Activated naive CD4-positive, alpha-beta T cell treated with anti-CD3 and anti-CD28 coated beads for 36 hours (primary cell): ENCODE measurements at regions not wholly inside any gene's neighbourhood (a gene's known extent, or its start where the extent isn't known, plus 50 kb on each side); places are given as distances from the start of the nearest gene placed in this dataset.

Experiments
- CTCF ChIA-PET: fragments of 350-600 bp; sonication (Branson Sonifier 250); formaldehyde crosslinking; loops from one replicate; lab custom pipeline; 2021; ENCODE audit warnings: antibody characterized with exemption; lab: Charles Lee
- DNase-seq: peaks from one replicate; pipeline ENCODE4 v3.0.0-alpha.2; 2020
- H3K27ac Mint-ChIP-seq: one replicate; pipeline ENCODE4 v1.8.0; 2021; ENCODE audit warnings: mild to moderate bottlenecking, mixed read lengths
- H3K27me3 Mint-ChIP-seq: one replicate; pipeline ENCODE4 v1.8.0; 2021; ENCODE audit warnings: low read depth, mixed read lengths
- H3K36me3 Mint-ChIP-seq: one replicate; pipeline ENCODE4 v1.8.0; 2021; ENCODE audit warnings: low read depth, mixed read lengths
- H3K4me1 Mint-ChIP-seq: one replicate; pipeline ENCODE4 v1.8.0; 2021; ENCODE audit warnings: low read depth, mixed read lengths
- H3K4me3 Mint-ChIP-seq: one replicate; pipeline ENCODE4 v1.8.0; 2021; ENCODE audit warnings: mild to moderate bottlenecking, moderate library complexity, mixed read lengths
- H3K9me3 Mint-ChIP-seq: one replicate; pipeline ENCODE4 v1.8.0; 2021; ENCODE audit warnings: mixed read lengths
- intact Hi-C: fragments of 100-400 bp; cut with micrococcal nuclease; formaldehyde crosslinking; loops from one replicate; pipeline ENCODE4 v1.15.1; 2023

DNA sequence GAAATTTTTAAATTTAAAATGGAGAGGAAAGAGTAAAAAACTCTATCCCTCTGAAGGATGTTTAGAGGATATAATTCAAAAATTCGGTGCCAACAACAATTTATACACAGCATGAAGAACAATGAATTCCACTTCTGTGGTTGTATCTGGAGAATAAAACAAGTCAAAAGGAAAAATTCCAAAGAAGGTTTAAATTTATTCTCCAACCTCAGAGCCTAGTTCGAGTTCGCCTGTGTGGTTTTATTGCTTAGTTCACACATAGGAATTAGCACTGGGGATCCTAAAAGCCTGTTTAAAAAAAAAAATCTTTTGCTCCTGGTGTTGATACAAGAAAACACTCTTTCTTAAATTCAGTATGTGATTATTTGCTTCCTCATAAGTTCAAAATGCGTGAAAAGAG, 79.2 kb downstream of the LLPH start:
- Mint-ChIP-seq H3K36me3 (no peaks in the 10 kb centered on the region), H3K9me3 (no peaks in the 10 kb centered on the region), H3K4me3 (no peak overlapping the region), H3K27ac (no peak overlapping the region), H3K4me1 (peaks cover 10% of the 10 kb centered on the region), H3K27me3 (peaks cover 17% of the 10 kb centered on the region)
- DNase-seq, result no peak
- CTCF ChIA-PET, result no interaction called here
- intact Hi-C loops, result no loop called here

DNA sequence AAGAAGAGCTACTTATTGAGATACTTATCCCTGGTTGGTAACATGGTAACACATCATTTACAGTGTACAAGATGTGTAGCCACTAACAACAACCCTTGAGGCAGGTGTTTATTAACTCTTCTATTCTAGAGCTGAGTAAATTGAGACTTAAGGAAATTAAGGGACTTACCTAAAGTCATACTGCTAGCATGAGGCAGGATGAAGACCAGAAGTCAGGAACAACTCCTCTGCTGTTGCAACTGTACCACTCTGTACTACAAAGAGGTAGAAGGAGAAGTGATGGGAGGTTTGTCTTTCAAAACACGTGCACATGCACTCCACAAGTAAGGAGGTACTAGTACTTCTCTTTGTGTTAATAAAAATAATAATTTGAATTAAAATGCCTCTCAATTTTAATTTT, 79.9 kb downstream of the LLPH start:
- intact Hi-C loops, result no loop called here
- Mint-ChIP-seq H3K4me3 (no peak overlapping the region), H3K36me3 (no peaks in the 10 kb centered on the region), H3K27ac (no peak overlapping the region), H3K4me1 (peaks cover 7% of the 10 kb centered on the region), H3K9me3 (no peaks in the 10 kb centered on the region), H3K27me3 (peaks cover 17% of the 10 kb centered on the region)
- no peak for DNase-seq
- CTCF ChIA-PET, result no interaction called here

DNA sequence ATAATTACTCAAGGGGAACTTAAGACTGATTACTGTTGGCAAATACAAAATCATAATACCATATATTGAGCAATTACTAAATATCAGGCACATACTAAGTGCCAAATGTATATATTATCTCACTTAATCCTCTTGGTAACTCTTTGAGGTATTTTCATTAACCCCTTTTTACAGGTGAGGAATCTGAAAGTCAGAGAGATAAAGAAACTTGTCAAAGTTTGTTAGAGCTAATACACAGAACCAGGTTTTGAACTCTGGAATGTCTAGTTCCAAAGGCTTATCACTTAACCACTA, 80.3 kb downstream of the LLPH start:
- Mint-ChIP-seq H3K27ac (no peak overlapping the region), H3K36me3 (no peaks in the 10 kb centered on the region), H3K27me3 (peaks cover 17% of the 10 kb centered on the region), H3K4me3 (no peak overlapping the region), H3K9me3 (no peaks in the 10 kb centered on the region), H3K4me1 (peaks cover 7% of the 10 kb centered on the region)
- intact Hi-C loops, result no loop called here
- DNase-seq, result no peak
- CTCF ChIA-PET, result no interaction called here

DNA sequence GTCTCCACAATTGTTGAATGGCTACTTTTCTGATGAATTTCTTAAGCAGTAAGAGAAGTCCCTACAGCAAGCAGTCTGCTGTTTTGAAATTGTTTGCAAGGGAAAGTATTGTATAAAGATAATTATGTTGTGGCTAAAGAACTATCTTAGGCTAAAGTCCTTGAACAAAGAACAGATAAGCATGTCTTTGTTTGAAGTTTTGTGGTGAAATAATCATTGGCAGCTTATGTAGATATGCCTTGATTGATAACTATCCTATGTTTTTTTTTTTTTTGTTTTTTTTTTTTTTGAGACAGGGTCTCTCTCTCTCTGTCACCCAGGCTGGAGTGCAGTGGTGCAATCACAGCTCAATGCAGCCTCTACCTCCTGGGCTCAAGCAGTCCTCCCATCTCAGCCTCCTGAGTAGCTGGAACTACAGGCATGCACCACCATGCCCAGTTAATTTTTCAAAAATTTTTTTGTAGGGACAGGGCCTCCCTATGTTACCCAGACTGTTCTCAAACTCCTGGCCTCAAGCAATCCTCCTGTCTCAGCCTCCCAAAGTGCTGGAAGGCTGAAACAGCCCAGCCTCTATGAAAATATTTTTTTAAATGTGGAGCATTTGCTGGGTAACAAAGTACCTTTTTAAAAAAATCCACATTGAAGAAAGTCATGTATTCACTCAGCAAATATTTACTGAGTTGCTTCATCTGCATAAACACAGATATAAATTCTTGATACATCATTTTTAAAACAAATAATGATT, 80.8 kb downstream of the LLPH start:
- H3K27me3 Mint-ChIP-seq, result peaks cover 14% of the 10 kb centered on the region
- no peak overlapping the region for H3K4me3 Mint-ChIP-seq
- CTCF ChIA-PET, result interaction anchor here (0.6 kb wide), 1 partner anchor 457 kb away, joined by 3 read pairs; no protein-coding TSS in a partner anchor
- DNase-seq, result no peak
- no peaks in the 10 kb centered on the region for H3K36me3 Mint-ChIP-seq
- peaks cover 7% of the 10 kb centered on the region for H3K4me1 Mint-ChIP-seq
- no peaks in the 10 kb centered on the region for H3K9me3 Mint-ChIP-seq
- intact Hi-C loops, result no loop called here
- H3K27ac Mint-ChIP-seq, result no peak overlapping the region

DNA sequence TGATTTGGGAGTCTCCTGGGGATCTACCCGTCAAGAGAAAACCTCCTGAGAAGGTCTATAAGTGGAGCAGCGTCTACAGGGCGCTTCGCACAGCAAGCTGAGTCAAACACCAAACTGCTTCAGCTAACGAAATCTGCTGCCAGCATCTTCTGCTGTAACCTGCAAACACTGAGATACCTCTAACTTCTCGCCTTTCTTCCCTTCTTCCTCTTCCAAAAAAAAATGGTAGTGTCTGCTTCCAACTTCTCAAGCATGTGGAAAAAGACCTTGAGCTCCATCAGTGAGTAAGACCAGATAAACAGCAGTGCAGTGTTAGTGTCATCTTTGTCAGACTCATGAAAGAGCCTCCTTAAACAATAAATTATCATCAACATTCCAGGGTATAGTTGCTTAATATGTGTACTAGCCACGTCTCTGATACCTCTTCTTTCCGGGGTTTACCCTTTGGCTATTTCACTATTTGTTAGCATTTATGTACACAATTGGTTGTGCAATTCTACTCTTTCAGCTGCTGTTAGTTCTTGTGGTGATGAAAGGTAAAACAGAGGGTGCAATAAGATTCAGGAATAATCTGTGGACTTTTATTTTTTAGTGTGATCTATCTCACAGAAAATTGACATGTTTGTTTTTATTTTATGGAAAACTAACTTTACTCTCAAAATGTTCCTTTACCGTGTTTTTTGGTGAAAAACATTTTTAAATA, 81.6 kb downstream of the LLPH start:
- H3K4me1 Mint-ChIP-seq, result peaks cover 7% of the 10 kb centered on the region
- DNase-seq, result no peak
- no peaks in the 10 kb centered on the region for H3K9me3 Mint-ChIP-seq
- no peak overlapping the region for H3K27ac Mint-ChIP-seq
- H3K4me3 Mint-ChIP-seq, result no peak overlapping the region
- intact Hi-C loops, result no loop called here
- peaks cover 11% of the 10 kb centered on the region for H3K27me3 Mint-ChIP-seq
- H3K36me3 Mint-ChIP-seq, result no peaks in the 10 kb centered on the region
- CTCF ChIA-PET, result interaction anchor here (0.6 kb wide), 1 partner anchor 457 kb away, joined by 3 read pairs; no protein-coding TSS in a partner anchor

DNA sequence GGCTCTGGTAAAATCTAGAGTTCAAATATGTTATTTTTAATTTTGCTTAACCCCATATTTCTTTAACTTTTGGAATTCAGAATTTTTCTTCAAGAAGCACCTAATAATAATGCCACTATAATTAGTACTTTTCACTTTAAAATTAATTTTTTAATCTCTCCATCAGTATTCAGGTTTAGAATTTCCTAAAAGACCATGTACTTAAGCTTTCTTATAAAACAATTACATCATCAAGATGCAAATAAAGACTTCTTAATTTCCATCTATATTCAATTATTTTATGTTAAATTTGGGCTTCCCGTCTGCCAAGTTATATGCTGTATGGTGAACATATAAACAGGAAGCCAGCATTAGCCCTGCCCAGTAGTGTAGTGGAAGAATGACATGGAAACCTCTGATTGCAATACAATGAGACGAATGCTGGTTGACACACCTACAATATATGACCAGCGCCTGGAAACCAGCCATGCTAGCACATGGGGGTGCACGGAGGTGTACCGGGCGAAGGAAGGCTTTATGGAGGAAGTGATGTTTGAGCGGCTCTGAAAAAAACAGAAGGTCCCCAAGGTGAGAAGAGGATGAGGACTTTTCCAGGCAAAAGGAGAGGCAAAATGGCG, 82.2 kb downstream of the LLPH start:
- intact Hi-C loops, result no loop called here
- H3K4me3 Mint-ChIP-seq, result no peak overlapping the region
- H3K4me1 Mint-ChIP-seq, result peaks cover 7% of the 10 kb centered on the region
- H3K36me3 Mint-ChIP-seq, result no peaks in the 10 kb centered on the region
- no peak for DNase-seq
- H3K27me3 Mint-ChIP-seq, result peaks cover 7% of the 10 kb centered on the region
- CTCF ChIA-PET, result no interaction called here
- no peaks in the 10 kb centered on the region for H3K9me3 Mint-ChIP-seq
- H3K27ac Mint-ChIP-seq, result no peak overlapping the region

DNA sequence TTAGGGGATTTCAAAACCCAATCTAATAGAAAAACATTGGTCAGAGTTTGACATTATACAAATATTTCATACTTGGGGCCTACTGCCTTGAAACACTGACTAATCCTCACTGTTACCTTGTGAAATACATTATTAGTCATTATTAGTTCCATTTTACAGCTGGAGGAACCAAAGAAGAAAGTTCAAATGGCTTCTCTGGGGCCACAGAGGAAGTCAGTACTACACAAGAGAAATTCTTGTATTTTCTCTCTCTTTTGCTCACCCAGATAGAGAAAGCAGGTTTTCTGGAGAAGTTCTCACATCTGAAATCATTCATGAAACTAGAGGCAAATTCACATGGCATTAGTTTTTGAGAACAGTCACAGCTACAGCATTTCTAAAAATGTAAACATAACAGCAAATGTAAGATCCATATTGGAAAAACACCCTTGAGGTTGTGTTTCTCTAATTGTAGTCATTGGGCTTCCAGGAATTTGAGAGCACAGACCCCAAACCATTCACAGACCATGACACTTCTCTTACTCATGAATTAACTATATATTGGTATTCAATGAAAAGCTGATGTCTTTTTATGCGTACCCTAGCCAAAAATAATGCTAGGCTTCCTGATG, 83.0 kb downstream of the LLPH start:
- H3K27ac Mint-ChIP-seq, result no peak overlapping the region
- no peak for DNase-seq
- peaks cover 7% of the 10 kb centered on the region for H3K4me1 Mint-ChIP-seq
- no peaks in the 10 kb centered on the region for H3K9me3 Mint-ChIP-seq
- H3K4me3 Mint-ChIP-seq, result no peak overlapping the region
- H3K27me3 Mint-ChIP-seq, result peaks cover 7% of the 10 kb centered on the region
- CTCF ChIA-PET, result no interaction called here
- intact Hi-C loops, result no loop called here
- no peaks in the 10 kb centered on the region for H3K36me3 Mint-ChIP-seq

DNA sequence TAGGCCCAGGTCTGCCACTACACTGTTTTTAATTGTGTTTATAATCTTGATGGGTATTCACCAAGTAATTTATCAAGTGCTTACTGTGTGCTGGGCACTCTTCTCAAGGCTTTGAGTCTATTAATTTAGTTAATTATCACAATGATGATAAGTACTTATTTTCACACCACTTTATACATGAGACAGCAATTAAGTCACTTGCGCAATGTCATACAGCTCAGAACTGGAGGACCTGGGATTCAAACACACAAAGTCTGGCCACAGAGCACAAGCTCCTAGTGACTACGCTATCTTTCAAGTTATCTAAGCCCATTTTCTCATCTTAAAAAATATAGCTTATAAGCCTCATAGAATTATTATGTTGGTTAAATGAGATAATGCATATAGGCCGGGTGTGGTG, 85.0 kb downstream of the LLPH start:
- Mint-ChIP-seq H3K36me3 (no peaks in the 10 kb centered on the region), H3K9me3 (no peaks in the 10 kb centered on the region), H3K27me3 (peaks cover 4% of the 10 kb centered on the region), H3K4me1 (peaks cover 7% of the 10 kb centered on the region), H3K4me3 (no peak overlapping the region), H3K27ac (no peak overlapping the region)
- no peak for DNase-seq
- CTCF ChIA-PET, result no interaction called here
- intact Hi-C loops, result no loop called here

DNA sequence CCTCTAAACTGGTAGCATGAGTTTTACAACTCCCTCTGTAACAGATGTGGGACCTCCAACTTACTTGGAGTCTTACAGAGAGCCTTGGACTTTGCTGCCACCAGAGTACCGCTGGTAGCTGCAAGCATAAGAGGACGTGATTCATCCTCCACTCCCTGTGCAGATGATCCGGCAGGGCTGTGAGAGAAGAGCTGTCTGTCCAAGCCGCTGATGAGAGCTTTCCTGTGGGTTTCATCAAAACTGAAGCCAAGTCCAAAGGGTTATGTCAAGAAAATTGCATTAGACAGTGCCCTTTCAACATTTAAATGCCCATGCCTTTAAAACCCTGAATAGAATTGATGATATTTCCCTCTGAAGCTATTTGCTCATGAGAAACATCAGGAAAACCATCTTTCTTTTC, 85.8 kb downstream of the LLPH start:
- no peak for DNase-seq
- Mint-ChIP-seq H3K27ac (no peak overlapping the region), H3K4me1 (peaks cover 7% of the 10 kb centered on the region), H3K27me3 (peaks cover 4% of the 10 kb centered on the region), H3K9me3 (no peaks in the 10 kb centered on the region), H3K36me3 (no peaks in the 10 kb centered on the region), H3K4me3 (no peak overlapping the region)
- intact Hi-C loops, result no loop called here
- CTCF ChIA-PET, result no interaction called here

DNA sequence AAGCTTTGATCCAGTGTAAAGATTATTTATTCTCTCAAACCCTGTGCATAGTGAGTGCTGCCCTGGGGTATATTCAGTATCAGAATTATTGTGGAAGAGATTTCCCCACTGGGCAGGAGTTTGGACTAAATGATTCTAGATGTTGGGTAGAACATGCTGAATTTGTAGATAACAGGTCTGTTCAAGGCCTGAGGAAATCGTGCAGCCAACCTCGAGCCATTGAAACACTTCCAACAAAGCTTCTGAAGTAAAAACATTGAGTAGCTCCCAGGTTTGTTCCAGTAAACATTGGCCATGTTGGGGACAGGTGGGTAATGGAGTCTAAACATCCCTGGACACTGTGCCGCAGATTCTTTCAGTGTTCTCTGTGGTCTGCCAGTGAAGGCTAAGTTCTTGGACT, 87.5 kb downstream of the LLPH start:
- intact Hi-C loops, result no loop called here
- Mint-ChIP-seq H3K4me3 (no peak overlapping the region), H3K27me3 (no peaks in the 10 kb centered on the region)

DNA sequence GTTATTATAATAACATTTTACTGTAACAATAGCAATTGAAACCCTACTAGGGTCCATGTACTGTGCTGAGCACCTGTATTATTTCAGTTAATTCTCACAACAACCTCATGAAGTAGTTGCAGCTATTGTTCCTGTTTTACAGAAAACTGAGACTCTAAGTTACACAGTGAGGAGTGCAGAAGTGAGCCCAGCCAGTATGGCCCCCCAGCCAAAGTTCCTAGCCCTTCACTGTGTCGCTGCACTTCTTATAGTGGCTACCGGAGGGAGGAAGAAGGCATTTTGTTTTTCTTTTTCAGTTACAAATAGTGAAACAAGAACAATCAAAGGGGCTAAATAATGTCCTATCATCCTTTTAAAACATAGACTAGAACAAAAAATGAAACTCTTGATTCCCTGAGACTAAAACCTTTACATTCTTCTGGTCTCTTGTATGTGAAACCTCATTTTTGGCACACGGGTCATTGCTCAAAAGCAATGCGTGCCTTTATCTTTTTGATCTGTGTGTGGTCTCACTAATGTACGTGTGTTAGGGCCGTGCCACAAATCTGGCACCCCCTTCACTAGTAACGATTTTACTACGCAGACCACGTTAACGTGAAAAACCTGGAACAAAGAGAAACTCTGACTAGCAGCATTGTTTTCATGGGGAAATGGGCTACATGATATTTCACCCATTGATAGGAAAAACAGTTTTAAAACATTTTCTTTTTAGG, 88.7 kb downstream of the LLPH start:
- intact Hi-C loops, result no loop called here
- Mint-ChIP-seq H3K9me3 (no peaks in the 10 kb centered on the region), H3K4me3 (no peak overlapping the region)

More for the DNA sequence above, 87.5 kb downstream of the LLPH start:
- no peak for DNase-seq
- peaks cover 7% of the 10 kb centered on the region for H3K4me1 Mint-ChIP-seq
- CTCF ChIA-PET, result no interaction called here
- H3K36me3 Mint-ChIP-seq, result no peaks in the 10 kb centered on the region
- H3K9me3 Mint-ChIP-seq, result no peaks in the 10 kb centered on the region
- H3K27ac Mint-ChIP-seq, result no peak overlapping the region

DNA sequence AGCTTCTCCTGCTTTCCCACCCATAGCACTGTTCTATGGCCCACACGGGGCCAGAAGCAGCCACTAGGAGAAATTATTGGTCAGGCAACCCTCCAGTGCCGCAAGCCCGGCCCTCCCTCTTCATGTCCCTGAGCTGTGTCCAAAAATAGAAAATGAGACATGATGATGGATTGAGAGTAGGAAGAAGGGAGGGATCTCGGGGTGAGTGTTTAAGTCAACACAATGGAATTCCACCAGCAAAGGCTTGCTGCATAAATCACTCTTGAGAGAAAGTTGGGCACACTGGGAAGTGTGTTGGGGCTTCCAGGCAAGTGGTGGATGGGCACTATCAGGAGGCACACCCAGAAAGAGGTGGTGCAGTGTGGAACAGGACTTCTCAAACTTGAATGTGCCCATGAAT, 94.2 kb downstream of the LLPH start:
- H3K9me3 Mint-ChIP-seq, result no peaks in the 10 kb centered on the region
- no peaks in the 10 kb centered on the region for H3K36me3 Mint-ChIP-seq
- H3K4me1 Mint-ChIP-seq, result no peaks in the 10 kb centered on the region
- CTCF ChIA-PET, result interaction anchor here (0.6 to 1.1 kb wide), 3 partner anchors 16 to 71 kb away, joined by 3 to 7 read pairs (median 3); no protein-coding TSS in a partner anchor
- H3K27me3 Mint-ChIP-seq, result peaks cover 14% of the 10 kb centered on the region
- no peak overlapping the region for H3K4me3 Mint-ChIP-seq
- intact Hi-C loops, result loop anchor here (5.0 kb wide), 1 partner anchor 434 kb away; no protein-coding TSS in a partner anchor
- H3K27ac Mint-ChIP-seq, result no peak overlapping the region
- DNase-seq, result no peak

More for the DNA sequence above, 88.7 kb downstream of the LLPH start:
- CTCF ChIA-PET, result no interaction called here
- no peaks in the 10 kb centered on the region for H3K36me3 Mint-ChIP-seq
- H3K27ac Mint-ChIP-seq, result no peak overlapping the region
- no peak for DNase-seq
- H3K4me1 Mint-ChIP-seq, result no peaks in the 10 kb centered on the region
- peaks cover 6% of the 10 kb centered on the region for H3K27me3 Mint-ChIP-seq
